Gastroesophageal sphincter (tissue), 3 donors: ENCODE measurements at regions not wholly inside any gene's neighbourhood (a gene's known extent, or its start where the extent isn't known, plus 50 kb on each side); places are given as distances from the start of the nearest gene placed in this dataset.

Experiments
- CTCF ChIP-seq, 4 experiments: fragments of 200-600 bp in 2 of 4; fragments of 450-650 bp in 2 of 4; sonication (generic) in 1 of 4; IDR thresholded peaks; one replicate each; pipeline ENCODE4 v1.5.1; 2017 to 2019; ENCODE audit warnings: antibody characterized with exemption in 4 of 4, mild to moderate bottlenecking in 2 of 4, moderate library complexity in 2 of 4
- POLR2A ChIP-seq, 2 donors: fragments of 450-650 bp; IDR thresholded peaks; one replicate each; pipeline ENCODE4 v1.6.1; 2017; ENCODE audit warnings: antibody characterized with exemption in 2 of 2, mild to moderate bottlenecking in 2 of 2, moderate library complexity in 1 of 2

DNA sequence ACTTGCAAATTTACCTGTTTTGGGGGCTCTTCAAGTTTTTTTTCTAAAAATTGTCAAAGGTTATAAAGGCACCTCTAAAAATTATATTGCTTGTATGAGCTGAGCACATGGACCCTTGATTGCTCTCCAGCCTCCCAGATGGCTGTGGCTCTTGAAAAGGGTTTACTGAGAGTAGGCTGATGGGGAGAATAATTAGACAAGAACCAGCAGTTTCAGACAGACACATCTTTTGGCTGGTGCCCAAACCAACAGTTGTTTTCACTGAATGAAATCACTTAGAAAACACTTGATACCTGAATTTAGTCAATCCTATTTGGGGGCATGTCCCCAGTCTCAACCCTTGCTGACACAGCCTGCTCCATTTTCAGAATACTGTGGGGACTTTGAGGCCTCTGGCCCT is 217.6 kb downstream of the KBTBD8 start:
- TF ChIP-seq POLR2A (IDR thresholded peaks at IDR 0.05): no peak
- TF ChIP-seq CTCF (IDR thresholded peaks at IDR 0.05): no peak
